Trophoblast cell (in vitro differentiated cells and primary cell): ENCODE measurements at regions not wholly inside any gene's neighbourhood (a gene's known extent, or its start where the extent isn't known, plus 50 kb on each side); places are given as distances from the start of the nearest gene placed in this dataset.
A peak's percentile ranks its signal among the peaks of the same experiment; 100 is the strongest.

Source experiments
- DNase-seq, 2 donors: peaks; one replicate each; pipeline ENCODE4 v3.0.0-alpha.2; 2016
- H2AFZ ChIP-seq: 2 replicates; pipeline ENCODE4 v1.6.1; 2013; ENCODE audit warnings: low read length, moderate library complexity, mild to moderate bottlenecking; ENCODE audit not compliant: insufficient read depth, poor library complexity
- H2AK5ac ChIP-seq: 2 replicates; pipeline ENCODE4 v1.6.1; 2013; ENCODE audit warnings: mild to moderate bottlenecking, low read length
- H2BK120ac ChIP-seq: 2 replicates; pipeline ENCODE4 v1.6.1; 2013; ENCODE audit warnings: low read length, mild to moderate bottlenecking, moderate library complexity; ENCODE audit not compliant: insufficient read depth, poor library complexity
- H2BK12ac ChIP-seq: 2 replicates; pipeline ENCODE4 v1.6.1; 2013; ENCODE audit warnings: mild to moderate bottlenecking, low read length, moderate library complexity
- H2BK5ac ChIP-seq: 2 replicates; pipeline ENCODE4 v1.6.1; 2013; ENCODE audit warnings: low read length, low read depth, moderate library complexity, mild to moderate bottlenecking; ENCODE audit not compliant: poor library complexity
- H3K14ac ChIP-seq: 2 replicates; pipeline ENCODE4 v1.6.1; 2013; ENCODE audit warnings: mild to moderate bottlenecking, low read length
- H3K18ac ChIP-seq: 2 replicates; pipeline ENCODE4 v1.6.1; 2013; ENCODE audit warnings: mild to moderate bottlenecking, low read length
- H3K23ac ChIP-seq: 2 replicates; pipeline ENCODE4 v1.6.1; 2013; ENCODE audit warnings: low read length
- H3K27ac ChIP-seq: 2 replicates; pipeline ENCODE4 v1.5.1; 2013; ENCODE audit warnings: low read depth, mild to moderate bottlenecking, inconsistent platforms, low read length, moderate library complexity
- H3K27me3 ChIP-seq: 2 replicates; pipeline ENCODE4 v1.6.1; 2013; ENCODE audit warnings: inconsistent platforms, mild to moderate bottlenecking, low read length, moderate library complexity; ENCODE audit not compliant: insufficient read depth
- H3K36me3 ChIP-seq, 2 experiments: 1 replicate in 1 of 2; 2 replicates in 1 of 2; pipeline ENCODE4 v1.6.1; 2013; ENCODE audit warnings: low read length in 2 of 2, mild to moderate bottlenecking in 2 of 2, moderate library complexity in 1 of 2; ENCODE audit not compliant: insufficient read depth in 2 of 2, control insufficient read depth in 1 of 2
- H3K4ac ChIP-seq: 2 replicates; pipeline ENCODE4 v1.6.1; 2013; ENCODE audit warnings: low read depth, mild to moderate bottlenecking, low read length, moderate library complexity
- H3K4me1 ChIP-seq, 2 experiments: 1 replicate in 1 of 2; 2 replicates in 1 of 2; pipeline ENCODE4 v1.6.1; 2013; ENCODE audit warnings: low read length in 2 of 2, mild to moderate bottlenecking in 2 of 2, moderate library complexity in 1 of 2; ENCODE audit not compliant: insufficient read depth in 2 of 2, control insufficient read depth in 1 of 2
- H3K4me2 ChIP-seq: 2 replicates; pipeline ENCODE4 v1.6.1; 2013; ENCODE audit warnings: inconsistent platforms, mild to moderate bottlenecking, low read length, moderate library complexity
- H3K4me3 ChIP-seq: 2 replicates; pipeline ENCODE4 v1.5.1; 2013; ENCODE audit warnings: mild to moderate bottlenecking, low read depth, low read length, inconsistent platforms
- H3K79me1 ChIP-seq: one replicate; pipeline ENCODE4 v1.6.1; 2013; ENCODE audit warnings: low read length
- H3K79me2 ChIP-seq: 2 replicates; pipeline ENCODE4 v1.6.1; 2013; ENCODE audit warnings: low read length, mild to moderate bottlenecking; ENCODE audit not compliant: control insufficient read depth, insufficient read depth, poor library complexity
- H3K9ac ChIP-seq: 2 replicates; pipeline ENCODE4 v1.6.1; 2013; ENCODE audit warnings: mild to moderate bottlenecking, low read length
- H3K9me3 ChIP-seq: 2 replicates; pipeline ENCODE4 v1.6.1; 2013; ENCODE audit warnings: low read depth, mild to moderate bottlenecking, control low read depth, inconsistent platforms, low read length; ENCODE audit not compliant: insufficient read depth
- H4K12ac ChIP-seq: 2 replicates; pipeline ENCODE4 v1.6.1; 2013; ENCODE audit warnings: low read depth, mild to moderate bottlenecking, low read length, moderate library complexity
- H4K8ac ChIP-seq: 2 replicates; pipeline ENCODE4 v1.6.1; 2013; ENCODE audit warnings: low read depth, mild to moderate bottlenecking, low read length, moderate library complexity
- H4K91ac ChIP-seq: one replicate; pipeline ENCODE4 v1.6.1; 2013; ENCODE audit warnings: low read depth, mild to moderate bottlenecking, low read length, moderate library complexity
- WGBS: extraction: QIAGEN DNeasy Blood & Tissue Kit; methylation state at CpG from one replicate; pipeline ENCODE4 v1.1.7; 2013; ENCODE audit warnings: missing lambda C conversion rate; ENCODE audit not compliant: insufficient read length, insufficient coverage; ENCODE audit errors: extremely low coverage; 5-methylcytosine and 5-hydroxymethylcytosine counted together

DNA sequence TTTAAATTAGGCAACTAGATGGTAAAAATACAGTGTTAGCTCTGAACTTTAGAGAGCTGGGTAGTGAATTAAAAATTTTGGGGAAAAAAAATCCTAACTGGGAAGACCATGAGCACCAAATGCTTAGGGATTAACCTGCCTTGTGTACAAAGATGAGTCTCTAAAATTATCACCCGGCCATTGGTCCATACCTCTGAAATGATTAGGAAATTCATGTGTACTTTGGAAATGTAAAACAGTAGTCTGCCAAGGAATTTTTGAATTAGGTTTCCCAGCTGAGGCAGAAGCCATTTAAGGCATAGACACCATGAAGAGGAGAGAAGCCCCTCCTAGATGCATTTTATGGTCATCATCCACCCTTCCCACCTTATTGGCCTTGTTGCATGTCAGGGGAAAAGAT, 670.5 kb upstream of the SALL1 start:
- H3K27ac ChIP-seq: no peak overlapping the region
- no peak overlapping the region for H3K14ac ChIP-seq
- no peak overlapping the region for H3K4me3 ChIP-seq
- H2AFZ ChIP-seq: no peak overlapping the region
- H3K4me1 ChIP-seq: peaks cover 4 to 7% of the 10 kb centered on the region in 2 experiments
- WGBS: no CpG with 5 or more reads among the region's 1 CpG
- DNase-seq: no peak
- H3K9ac ChIP-seq: no peak overlapping the region
- no peaks in the 10 kb centered on the region for H3K79me2 ChIP-seq
- H3K4ac ChIP-seq: no peak overlapping the region
- H4K91ac ChIP-seq: no peak overlapping the region
- H3K9me3 ChIP-seq: no peaks in the 10 kb centered on the region
- H2AK5ac ChIP-seq: no peak overlapping the region
- H3K36me3 ChIP-seq: no peaks in the 10 kb centered on the region
- H4K8ac ChIP-seq: no peak overlapping the region
- H2BK12ac ChIP-seq: no peak overlapping the region
- no peak overlapping the region for H2BK5ac ChIP-seq
- no peak overlapping the region for H2BK120ac ChIP-seq
- H3K23ac ChIP-seq: no peak overlapping the region
- H4K12ac ChIP-seq: no peak overlapping the region
- H3K18ac ChIP-seq: no peak overlapping the region
- no peaks in the 10 kb centered on the region for H3K27me3 ChIP-seq
- no peak overlapping the region for H3K4me2 ChIP-seq
- peaks cover 1% of the 10 kb centered on the region for H3K79me1 ChIP-seq

DNA sequence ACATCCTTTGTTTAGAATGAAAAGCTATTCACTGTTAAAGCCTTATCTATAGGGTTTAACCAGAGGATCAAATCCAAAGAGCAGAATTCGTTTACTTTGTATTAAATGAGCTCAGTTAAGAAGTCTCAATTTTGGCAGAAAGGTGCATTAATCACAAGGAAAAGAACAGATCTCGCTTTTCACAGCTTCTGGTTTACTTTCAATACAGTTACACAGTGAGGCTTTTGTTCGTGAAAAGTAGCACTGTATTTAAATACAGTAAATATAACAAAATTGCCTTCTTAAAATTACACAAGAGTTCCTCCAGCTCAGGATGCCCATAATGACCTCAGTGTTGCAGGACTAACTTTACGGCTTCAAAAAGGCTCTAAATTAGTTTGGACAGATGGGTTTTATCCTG, 669.1 kb upstream of the SALL1 start:
- H3K79me1 ChIP-seq: peaks cover 1% of the 10 kb centered on the region
- H4K8ac ChIP-seq: no peak overlapping the region
- no peak overlapping the region for H3K9ac ChIP-seq
- H2BK12ac ChIP-seq: no peak overlapping the region
- no peak overlapping the region for H3K14ac ChIP-seq
- no peak overlapping the region for H3K4me3 ChIP-seq
- no peaks in the 10 kb centered on the region for H3K9me3 ChIP-seq
- H2AFZ ChIP-seq: no peak overlapping the region
- no peak overlapping the region for H3K4me2 ChIP-seq
- no peak overlapping the region for H3K23ac ChIP-seq
- no peak for DNase-seq
- H4K12ac ChIP-seq: no peak overlapping the region
- no peak overlapping the region for H3K18ac ChIP-seq
- H3K4me1 ChIP-seq: peaks cover 4 to 7% of the 10 kb centered on the region in 2 experiments
- no peaks in the 10 kb centered on the region for H3K27me3 ChIP-seq
- WGBS: no CpG with 5 or more reads among the region's 4 CpGs
- no peak overlapping the region for H2BK5ac ChIP-seq
- no peak overlapping the region for H2BK120ac ChIP-seq
- H3K36me3 ChIP-seq: no peaks in the 10 kb centered on the region
- no peak overlapping the region for H3K4ac ChIP-seq
- no peak overlapping the region for H4K91ac ChIP-seq
- no peak overlapping the region for H2AK5ac ChIP-seq
- no peaks in the 10 kb centered on the region for H3K79me2 ChIP-seq
- no peak overlapping the region for H3K27ac ChIP-seq

DNA sequence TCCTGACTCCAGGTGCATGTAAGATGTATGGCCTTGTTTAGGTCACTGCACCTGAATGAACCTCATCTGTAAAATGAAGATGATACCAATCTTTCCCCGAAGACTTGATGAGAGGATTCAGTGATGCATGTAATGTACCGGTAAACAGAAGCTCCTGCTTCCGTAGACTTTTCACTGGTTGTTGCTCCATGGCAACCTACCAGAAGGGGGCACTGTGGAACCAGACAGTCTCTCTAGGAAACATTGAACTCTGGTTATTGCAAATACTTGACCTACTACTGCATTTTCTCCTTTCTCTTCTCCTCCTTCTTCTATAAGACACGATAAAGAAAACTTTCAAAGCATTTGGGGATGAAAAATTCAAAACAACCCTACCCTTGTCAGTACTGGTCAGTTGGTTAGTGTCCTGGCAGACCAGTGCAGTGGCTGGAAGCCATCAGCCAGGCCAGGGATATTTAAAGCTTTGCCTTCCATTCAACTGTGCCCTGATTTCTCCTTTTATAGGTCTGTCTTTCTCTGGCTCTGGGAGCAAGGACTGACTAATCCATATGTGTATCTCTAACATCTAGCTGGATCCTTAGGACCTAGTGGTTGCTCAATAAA, 667.4 kb upstream of the SALL1 start:
- no CpG with 5 or more reads among the region's 4 CpGs for WGBS
- no peak overlapping the region for H4K12ac ChIP-seq

DNA sequence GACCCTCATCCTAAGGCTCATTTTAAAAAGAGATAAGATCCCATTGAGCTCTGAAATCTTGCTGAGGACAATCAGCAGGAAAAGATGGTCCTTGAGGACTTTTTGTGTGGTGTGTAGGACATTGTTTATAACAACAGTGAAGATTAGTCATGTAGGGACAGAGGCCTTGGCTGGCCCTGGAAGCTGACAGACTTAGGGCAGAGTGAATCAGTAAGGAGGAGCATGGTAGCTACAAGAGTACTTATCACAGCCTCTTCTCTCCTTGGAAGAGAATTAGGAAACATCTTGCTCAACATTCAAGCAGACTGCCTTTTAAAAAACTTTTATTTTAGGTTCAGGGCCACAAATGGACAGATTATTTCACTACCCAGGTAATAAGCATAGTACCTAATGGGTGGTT, 665.9 kb upstream of the SALL1 start:
- no peak overlapping the region for H3K27ac ChIP-seq
- H4K8ac ChIP-seq: no peak overlapping the region
- H3K4me3 ChIP-seq: no peak overlapping the region
- no peaks in the 10 kb centered on the region for H3K79me1 ChIP-seq
- H3K4me1 ChIP-seq: no peaks in the 10 kb centered on the region
- H3K9ac ChIP-seq: no peak overlapping the region
- no peak overlapping the region for H2BK5ac ChIP-seq
- no peak overlapping the region for H4K12ac ChIP-seq
- no peaks in the 10 kb centered on the region for H3K36me3 ChIP-seq
- H3K4me2 ChIP-seq: no peak overlapping the region
- H3K18ac ChIP-seq: no peak overlapping the region
- no peaks in the 10 kb centered on the region for H3K9me3 ChIP-seq
- H2AK5ac ChIP-seq: no peak overlapping the region
- H3K14ac ChIP-seq: no peak overlapping the region
- no peak overlapping the region for H2BK120ac ChIP-seq
- no peak overlapping the region for H3K23ac ChIP-seq
- no peak overlapping the region for H3K4ac ChIP-seq
- no peak overlapping the region for H2BK12ac ChIP-seq
- DNase-seq: no peak
- H3K27me3 ChIP-seq: no peaks in the 10 kb centered on the region
- no peaks in the 10 kb centered on the region for H3K79me2 ChIP-seq
- H4K91ac ChIP-seq: no peak overlapping the region
- H2AFZ ChIP-seq: no peak overlapping the region

More for the DNA sequence above, 667.4 kb upstream of the SALL1 start:
- Histone ChIP-seq H3K4ac (no peak overlapping the region), H2BK12ac (no peak overlapping the region), H4K91ac (no peak overlapping the region), H3K4me1 (peaks cover 4 to 7% of the 10 kb centered on the region in 2 experiments), H3K23ac (no peak overlapping the region), H3K36me3 (no peaks in the 10 kb centered on the region), H3K18ac (no peak overlapping the region), H2BK5ac (no peak overlapping the region), H3K9me3 (no peaks in the 10 kb centered on the region), H3K27me3 (no peaks in the 10 kb centered on the region), H3K4me2 (no peak overlapping the region), H3K27ac (no peak overlapping the region), H3K9ac (no peak overlapping the region), H4K8ac (no peak overlapping the region), H2AK5ac (no peak overlapping the region), H2BK120ac (no peak overlapping the region), H3K14ac (no peak overlapping the region), H3K4me3 (no peak overlapping the region), H3K79me1 (peaks cover 1% of the 10 kb centered on the region), H3K79me2 (no peaks in the 10 kb centered on the region), H2AFZ (no peak overlapping the region)
- DNase-seq: peak in 1 of 2 donors; percentile 11
